Renal cortex interstitium (tissue), 11 donors: ENCODE measurements at regions not wholly inside any gene's neighbourhood (a gene's known extent, or its start where the extent isn't known, plus 50 kb on each side); places are given as distances from the start of the nearest gene placed in this dataset.
"Not testable (repeated sequence)": the region's sequence is repeated elsewhere in the genome, so short reads cannot be mapped to it uniquely, and the experiment has no call there.

ENCODE experiments used
- DNase-seq, 11 donors: peaks; one replicate each; pipeline ENCODE4 v3.0.0-alpha.2; 2013; ENCODE audit warnings: low read depth in 9 of 11, low spot score in 4 of 11; ENCODE audit errors: extremely low read depth in 1 of 11

DNA sequence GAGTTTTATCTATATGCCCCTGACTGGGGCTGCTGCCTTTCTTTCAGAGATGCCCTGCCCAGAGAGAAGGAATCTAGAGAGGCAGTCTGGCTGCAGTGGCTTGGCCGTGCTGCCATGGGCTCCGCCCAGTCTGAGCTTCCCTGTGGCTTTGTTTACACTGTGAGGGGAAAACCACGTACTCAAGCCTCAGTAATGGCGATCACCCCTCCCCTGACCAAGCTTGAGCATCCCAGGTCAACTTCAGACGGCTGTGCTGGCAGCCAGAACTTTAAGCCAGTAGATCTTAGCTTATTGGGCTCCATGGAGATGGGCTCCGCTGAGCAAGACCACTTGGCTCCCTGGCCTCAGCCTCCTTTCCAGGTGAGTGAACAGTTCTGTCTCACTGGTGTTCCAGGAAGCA is 69.0 kb upstream of the DPP6 start:
- not testable (repeated sequence) for DNase-seq

DNA sequence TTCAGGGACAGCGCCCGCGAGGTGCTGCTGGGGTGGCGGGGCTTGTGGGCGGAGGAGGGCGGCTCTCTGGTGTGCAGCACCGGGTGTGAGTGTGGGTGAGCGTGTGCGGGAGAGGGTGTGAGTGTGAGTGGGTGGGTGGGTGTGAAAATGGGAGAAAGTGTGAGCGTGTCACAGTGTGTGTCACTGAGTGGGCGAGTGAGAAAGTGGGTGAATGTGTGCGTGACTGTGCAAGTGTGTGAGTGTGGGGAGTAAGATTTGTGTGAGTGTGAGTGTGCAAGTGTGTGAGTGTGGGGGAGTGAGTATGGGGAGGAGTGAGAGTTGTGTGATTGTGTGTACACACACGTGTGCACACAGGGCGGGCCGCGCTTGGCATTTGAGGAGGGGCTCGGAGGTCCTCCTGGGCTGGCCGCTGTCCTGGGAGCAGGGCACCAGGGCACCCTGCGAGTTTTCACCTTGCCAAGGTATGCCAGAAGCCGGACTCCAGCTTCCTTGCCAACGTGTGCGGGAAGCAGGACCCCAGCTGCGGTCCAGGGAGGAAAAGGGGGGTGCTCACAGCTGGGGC is 63.1 kb upstream of the DPP6 start:
- not testable (repeated sequence) for DNase-seq

DNA sequence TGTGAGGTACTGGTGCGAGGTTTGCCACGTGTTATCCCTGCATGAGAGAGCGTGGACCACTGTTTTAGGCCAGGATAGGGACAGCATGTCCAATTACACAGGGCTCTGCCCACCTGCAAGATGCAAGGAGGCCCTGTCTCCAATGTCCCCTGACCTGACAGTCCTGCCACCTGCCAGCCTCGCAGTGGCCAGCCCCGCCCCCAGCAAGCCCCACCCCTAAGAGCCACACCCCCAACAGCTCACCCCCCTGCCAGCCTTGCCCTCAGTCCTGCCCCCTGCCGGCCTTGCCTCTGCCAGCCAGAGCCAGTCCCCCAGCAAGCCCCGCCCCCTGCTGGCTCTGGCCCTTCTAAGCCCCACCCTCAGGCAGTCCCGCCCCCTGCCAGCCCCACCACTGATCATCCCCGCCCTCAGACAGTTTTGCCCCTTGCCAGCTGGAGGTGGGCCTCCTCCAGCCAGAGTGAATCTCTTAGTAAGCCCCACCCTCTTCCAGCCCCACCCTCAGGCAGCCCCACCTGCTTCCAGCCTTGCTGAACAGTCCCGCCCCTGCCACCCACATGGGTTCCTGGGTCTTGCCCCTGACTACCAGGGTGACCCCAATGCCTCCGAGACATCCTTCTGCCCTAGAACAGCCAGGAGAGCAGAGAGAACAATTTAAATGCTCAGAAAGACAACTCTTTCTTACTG is 62.3 kb upstream of the DPP6 start:
- not testable (repeated sequence) for DNase-seq

DNA sequence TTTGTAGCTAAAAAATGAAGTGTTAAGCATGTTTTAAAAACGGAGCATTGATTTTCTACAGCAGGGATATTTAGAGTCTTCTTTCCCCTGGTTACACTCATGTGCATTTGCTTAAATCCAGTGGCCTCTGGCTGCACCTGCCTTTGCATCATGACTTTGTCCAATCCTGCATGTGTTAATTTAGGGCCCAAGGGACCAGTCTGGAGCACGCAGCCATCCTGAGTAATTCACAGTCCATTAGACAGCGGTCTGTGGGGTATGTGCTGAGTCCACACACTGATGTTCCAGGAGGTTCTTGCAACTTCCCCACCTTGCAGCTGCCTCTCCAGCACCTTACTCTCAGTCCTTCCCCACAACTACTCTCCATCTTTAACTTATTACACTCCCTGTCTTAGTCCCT is 60.7 kb upstream of the DPP6 start:
- DNase-seq = not testable (repeated sequence)

DNA sequence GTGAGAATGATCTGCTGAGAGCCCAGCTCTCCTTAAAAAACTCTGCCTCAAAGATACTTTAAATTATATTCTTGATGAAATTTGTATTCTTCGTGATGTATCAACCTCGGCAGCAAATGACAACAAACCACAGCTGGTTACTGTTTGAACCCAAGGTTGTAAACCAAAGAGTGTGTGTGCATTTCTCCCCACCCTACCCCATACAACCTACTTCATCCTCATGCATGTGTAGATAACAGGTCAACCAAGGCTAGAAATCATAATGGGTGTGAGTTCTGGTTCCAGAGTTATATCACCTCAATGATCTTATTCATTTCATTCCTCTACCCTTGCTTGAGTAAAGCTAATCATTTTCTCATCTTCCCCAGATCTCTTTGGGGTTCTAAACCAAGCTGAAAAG is 58.8 kb upstream of the DPP6 start:
- DNase-seq = not testable (repeated sequence)

DNA sequence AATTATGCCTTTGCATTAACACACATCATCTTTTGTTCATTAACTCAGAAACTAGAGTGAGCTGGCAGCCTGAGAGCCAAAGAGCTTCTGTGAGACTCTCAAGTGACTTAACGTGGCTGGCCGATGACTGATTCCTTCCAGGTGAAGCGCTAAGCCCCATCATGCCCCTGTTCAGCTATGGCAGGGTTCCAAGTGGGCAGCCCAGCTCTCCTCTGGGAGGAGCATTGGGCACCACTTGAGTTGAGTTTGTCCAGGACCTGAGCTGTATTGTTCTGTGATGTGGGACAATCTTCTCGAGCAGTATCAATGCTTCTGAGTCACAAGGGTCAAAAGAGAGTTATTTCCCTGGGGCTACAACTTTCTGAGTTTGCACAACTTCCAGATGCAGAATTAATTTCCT is 53.3 kb upstream of the DPP6 start:
- not testable (repeated sequence) for DNase-seq
